RCC 7860 (cell line): ENCODE measurements at regions not wholly inside any gene's neighbourhood (a gene's known extent, or its start where the extent isn't known, plus 50 kb on each side); places are given as distances from the start of the nearest gene placed in this dataset.

Experiments
- DNase-seq: peaks from one replicate; pipeline ENCODE4 v3.0.0-alpha.2; 2015; ENCODE audit warnings: low spot score
- FAIRE-seq: peaks from 2 replicates; lab custom pipeline; 2012; peaks lifted over from hg19 to GRCh38; lab: Jason Lieb, UNC

DNA sequence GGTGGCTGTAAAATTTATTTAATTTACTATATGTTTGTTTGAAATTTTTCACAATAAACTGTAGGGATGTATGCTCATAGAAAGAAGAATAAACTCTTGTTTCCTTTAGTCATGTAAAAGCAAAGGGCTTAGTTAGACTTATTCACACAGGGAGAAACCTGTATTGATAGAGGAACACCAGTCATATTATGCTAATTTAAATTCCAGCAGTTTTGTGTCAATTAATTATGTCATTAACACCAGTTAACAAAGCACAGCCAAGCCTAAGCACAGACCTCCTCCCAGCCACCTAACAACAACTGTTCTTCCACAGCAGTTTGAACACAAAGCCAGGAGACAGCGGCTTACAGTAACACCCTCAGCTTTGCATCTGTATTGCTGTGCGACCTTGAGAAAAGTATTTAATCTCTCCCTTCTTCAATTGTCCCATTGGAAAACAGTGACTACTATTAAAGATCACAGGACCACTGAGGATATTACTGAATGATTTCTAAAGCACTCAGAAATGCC, 260.8 kb upstream of the RRP15 start:
- DNase-seq = no peak
- no peak for FAIRE-seq

DNA sequence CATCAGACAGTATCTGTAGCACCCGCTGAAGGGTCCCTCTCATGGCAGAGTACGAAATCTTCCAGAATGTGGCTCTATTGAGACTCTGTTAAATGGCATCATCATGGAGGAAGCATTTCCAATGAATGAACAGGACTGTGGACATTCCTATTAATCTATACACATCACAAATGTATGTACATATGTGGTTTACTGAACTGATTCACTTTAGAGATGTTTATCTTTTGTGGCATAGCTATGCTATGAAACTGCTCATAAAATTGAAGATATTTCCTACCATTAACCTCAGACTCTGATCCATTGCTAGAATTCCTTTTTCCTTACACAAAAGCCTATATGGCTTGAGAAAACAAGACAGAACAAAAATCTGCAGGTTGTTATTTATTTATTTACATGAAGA, 259.6 kb upstream of the RRP15 start:
- FAIRE-seq = no peak
- no peak for DNase-seq

DNA sequence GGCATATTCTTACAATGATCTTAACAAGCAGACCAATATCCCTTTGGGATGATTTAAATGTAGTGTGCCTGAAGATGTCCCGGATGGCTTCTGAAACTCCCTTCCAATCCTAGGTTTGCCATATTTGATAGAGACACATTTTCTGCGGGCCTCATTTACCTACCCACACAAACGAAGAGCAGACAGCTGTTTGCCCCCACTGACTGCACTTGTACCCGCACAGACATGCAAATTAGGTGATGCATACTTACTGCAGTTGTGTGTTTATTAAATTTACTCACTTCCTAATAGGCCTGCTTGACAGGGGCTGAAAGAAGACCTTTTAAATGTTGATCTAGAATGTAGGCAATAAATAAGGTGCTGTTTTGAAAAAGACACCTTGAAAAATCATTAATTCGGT, 257.9 kb upstream of the RRP15 start:
- FAIRE-seq (no peak), DNase-seq (no peak)

DNA sequence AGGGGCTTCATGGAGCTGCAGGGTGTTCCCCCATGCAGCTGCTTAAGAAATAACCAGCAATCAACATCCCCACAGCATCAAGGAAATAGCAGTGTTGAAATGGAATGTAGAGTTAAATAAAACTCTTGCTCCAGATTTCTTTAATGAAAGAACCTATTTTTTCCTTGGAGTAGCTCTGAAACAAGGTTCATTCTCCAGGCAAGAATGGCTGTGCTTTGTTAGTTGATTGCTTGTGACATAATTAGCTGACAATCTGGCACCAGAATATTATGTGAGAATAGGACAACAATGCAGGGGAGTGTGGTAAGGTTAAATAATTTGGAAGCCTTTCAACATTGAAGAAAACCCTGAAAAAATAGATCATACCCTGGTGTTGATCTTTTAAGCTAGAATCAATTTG, 254.2 kb upstream of the RRP15 start:
- FAIRE-seq (no peak), DNase-seq (no peak)

DNA sequence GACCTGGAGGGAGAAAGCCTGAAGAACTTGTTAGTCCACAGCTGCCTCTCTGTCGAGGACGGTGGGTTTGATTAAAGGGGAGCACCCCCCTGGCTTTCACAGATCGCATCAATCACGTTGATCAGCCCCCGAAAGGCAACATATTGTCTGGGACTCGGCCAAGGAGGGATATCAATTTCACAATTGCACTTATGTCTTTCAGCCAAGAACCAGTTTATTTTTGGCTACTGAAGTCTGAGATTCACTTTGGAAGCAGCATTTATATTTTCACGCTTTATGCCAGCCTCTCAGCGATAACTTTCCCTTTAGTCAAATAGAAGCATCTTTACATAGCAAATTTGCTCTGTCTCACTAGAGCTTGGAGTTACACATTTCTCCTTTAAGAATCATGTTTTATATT, 253.2 kb upstream of the RRP15 start:
- FAIRE-seq = no peak

DNA sequence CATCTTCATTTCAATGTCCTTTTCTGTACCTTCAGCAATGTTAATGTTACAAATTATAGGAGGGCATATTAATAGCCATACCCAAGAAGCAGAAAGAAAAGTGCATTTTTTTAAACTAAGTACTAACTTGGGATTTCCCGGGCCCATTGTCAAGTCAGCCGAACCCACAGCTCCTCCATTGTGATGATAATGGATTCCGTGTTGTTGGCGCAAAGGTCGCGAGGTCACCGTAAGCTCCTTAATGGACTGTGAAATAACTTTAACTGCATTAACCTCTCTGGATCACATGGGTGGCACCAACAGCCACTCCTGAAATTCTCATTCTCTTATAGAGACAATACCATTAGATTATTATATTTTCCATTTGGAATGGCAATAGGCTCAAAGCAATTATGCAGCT, 250.6 kb upstream of the RRP15 start:
- no peak for FAIRE-seq
- no peak for DNase-seq

More for the DNA sequence above, 253.2 kb upstream of the RRP15 start:
- DNase-seq = no peak

DNA sequence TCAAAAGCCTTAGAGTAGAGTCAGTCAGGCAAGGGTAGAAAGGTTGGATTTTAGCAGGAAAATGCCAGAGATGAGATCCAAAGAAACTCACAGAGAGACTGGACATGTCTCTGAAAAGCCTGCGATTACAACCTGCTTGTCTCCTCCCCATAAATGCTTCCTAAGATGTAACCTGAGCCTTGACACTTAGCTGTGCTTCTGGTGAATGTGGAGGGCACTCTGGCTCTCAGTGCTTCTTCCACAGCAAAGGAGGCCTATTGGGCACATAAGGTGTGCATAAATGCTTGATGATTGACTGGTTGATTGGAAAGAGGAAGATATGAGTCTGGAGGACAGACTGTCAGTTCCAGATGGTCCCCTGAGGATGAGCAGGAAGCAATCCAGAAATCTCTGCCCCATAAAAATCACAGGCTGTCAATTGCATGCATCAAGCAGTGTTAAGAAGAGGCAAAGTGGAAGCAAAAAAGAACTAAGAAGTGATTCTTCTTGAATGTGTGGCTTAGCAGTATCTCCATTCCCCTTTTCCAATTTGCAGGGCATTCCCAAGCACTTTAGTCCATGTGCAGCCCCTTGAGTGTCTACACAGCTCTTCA, 236.2 kb upstream of the RRP15 start:
- DNase-seq (no peak), FAIRE-seq (no peak)

DNA sequence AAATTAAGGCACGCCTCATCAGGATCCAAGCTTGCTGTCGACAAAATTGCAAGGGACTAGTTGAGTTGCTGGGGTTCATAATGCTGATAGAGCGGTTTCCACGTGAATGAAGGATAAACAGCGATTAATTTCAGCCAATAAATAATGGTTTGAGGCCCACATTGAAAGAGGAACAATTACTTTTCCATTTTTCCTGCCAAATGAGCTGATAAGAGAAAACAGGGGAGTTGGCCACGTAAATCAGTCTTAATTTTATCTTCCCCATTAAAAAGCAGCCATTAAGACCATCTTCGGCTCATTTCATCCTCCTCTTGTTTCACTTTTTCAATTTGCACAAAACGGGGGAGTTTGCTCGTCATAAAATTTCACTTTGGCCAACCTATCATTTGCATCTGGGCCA, 235.5 kb upstream of the RRP15 start:
- no peak for DNase-seq
- no peak for FAIRE-seq

DNA sequence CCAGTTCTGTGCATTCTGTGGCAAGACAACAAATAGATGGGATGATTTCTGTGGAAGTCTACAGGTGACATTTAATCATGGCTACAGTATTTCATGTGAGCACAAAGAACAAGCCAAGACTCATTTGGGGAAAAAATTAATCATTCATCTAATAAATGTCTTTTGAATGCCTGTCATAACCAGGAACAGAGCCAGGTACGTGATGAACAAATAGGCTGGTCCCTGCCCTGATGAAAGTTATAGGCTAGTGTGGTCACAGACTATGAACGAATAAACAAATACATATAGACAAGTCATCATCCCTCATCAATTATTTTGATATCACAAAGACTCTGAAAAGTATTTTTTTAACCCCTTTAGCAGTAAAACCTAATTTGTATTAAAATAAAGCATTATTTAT, 226.4 kb upstream of the RRP15 start:
- no peak for DNase-seq
- FAIRE-seq = no peak

DNA sequence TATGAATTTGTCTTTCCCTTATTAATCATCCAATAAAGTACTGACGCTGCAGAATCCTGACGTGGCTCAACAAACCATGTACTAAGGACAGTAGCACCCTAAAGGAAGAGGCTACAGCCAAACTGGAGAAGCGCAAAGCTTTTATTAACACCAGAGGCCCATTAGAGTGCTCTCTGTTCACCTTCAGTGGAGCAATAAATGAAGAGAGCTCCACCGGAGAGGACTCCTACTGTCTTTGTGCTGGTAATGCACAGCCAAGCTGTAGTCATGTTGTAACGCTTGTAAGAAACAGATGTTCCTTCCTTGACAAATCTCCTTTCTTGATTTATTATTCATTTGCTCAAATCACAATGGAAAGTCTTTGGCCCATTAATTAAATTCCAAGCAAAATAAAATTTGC, 220.7 kb upstream of the RRP15 start:
- no peak for DNase-seq
- no peak for FAIRE-seq

DNA sequence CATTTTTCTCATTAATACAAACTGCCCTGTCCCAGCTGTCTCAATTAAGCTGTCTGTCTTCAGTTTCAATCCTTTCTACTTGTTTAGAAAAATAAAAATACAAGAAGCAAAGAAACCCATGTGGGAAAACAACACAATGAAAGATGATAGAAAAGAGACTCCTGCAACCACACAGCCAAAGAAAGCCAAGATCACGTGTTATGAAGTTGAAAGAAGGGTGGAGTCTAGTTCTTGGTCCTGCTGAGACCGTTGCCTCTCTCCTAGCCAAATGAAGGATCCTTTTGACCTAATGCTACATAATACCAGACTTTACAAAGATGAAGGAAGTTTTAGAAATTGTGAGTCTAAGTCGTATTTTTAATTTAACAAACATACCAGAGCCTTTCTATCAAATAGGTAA, 218.8 kb upstream of the RRP15 start:
- DNase-seq (no peak), FAIRE-seq (no peak)

DNA sequence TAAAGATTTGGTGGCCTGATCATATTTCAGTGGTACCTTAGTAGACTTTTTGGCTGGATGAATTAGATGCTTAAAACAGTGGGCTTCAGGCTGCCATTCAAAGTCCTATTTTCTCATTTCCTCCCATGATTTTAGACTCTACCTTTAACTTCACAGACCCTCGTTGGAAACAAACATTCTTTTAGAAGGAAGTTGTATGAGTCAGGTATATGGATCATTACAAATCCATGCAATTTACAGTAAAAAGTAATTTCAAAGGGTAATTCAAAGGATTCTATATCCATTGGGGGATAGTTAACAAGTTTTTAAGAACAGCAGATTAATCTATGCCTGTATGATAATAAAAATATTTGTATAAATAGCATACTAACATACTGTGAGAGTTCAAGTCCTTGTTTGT, 216.9 kb upstream of the RRP15 start:
- FAIRE-seq = no peak
- no peak for DNase-seq

DNA sequence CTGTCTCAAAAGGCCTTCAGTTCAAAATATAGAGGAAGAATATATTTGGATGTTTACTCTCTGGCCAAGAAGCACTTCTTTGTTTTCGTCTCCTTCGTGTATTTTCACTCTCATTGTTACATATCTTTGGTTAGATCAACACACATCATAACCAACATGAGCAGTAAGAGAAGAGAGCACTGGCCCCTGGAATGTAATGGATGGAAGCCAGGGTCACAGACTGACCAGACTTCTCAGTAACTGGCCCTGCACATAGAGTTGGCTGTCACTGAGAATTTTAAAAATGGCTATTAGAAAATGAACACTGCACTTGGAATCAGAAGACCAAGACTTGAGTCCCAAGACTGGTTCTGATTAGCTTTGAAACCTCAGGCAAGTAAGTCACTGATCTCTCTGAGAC, 215.9 kb upstream of the RRP15 start:
- FAIRE-seq (no peak), DNase-seq (no peak)

DNA sequence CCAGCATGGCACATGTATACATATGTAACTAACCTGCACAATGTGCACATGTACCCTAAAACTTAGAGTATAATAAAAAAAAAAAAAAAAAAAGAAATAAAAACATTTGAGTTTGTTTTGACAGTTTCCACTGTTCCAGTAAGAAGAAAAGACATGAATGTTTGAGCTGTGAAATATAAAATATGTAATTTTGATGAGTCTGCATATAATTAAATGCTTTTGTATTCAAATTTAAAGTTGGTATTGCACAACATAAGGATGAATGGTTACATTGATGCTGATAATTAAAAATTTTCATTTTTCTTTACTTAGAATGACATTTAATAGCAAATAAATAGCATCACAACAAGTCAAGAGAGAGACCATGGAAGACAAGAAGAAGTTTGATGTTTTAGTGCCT, 212.0 kb upstream of the RRP15 start:
- FAIRE-seq = no peak
- no peak for DNase-seq

DNA sequence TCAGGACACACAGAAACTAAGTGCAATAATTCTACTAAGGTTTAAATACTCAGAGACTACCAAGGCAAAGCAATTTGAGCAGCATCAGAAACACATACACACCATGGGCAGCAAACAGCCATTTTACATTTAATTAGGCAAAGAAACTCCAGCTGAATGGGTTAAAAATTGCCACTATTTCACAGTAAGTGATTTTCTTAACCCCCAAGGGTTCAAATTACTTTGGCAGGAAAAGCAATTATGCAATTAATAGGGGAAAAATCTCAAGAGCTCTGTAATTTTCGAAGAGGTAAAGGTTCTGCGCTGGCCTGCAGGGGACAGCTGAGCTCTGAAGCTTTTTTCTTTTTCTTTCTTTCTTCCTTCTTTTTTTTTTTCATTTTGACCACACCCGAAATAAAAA, 206.2 kb upstream of the RRP15 start:
- no peak for FAIRE-seq

DNA sequence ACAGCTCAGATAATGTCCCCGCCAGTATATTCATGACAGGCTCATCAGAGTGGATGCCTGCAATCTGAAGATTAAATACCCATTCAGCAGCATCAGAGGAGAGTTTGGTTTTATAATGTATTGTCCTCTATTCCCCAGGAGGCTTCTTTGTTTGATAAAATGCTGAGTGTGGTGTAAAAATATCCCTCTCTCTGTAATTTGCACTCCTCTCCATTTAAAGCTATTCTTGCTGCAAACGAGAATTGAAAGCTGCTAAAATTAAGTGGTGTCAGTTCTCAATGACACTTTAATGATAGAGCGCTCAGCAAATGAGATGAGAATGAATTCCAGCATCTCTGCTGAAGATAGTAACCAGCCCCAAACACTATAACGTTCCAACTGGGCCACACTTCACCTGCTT, 205.7 kb upstream of the RRP15 start:
- FAIRE-seq = no peak

More for the DNA sequence above, 206.2 kb upstream of the RRP15 start:
- no peak for DNase-seq

DNA sequence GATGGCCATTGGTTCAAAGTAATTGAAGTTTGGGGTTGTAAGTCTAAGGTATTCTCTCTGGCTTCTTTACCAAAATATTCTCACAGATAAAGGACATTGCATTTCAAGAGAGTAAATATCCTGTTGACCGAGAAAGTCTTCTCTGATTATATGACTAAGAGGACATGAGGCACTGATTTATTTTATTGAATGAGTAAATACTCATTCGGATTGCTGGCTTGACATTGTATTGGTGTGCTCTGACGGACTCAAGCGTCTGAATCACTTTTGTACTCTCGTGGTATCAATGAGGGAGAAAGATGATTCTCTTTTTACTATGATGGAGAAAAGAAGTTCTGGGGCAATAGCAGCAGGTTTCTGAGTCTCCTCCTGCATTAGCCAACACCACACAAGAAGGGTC, 205.3 kb upstream of the RRP15 start:
- FAIRE-seq = no peak
- no peak for DNase-seq

More for the DNA sequence above, 205.7 kb upstream of the RRP15 start:
- DNase-seq = no peak

DNA sequence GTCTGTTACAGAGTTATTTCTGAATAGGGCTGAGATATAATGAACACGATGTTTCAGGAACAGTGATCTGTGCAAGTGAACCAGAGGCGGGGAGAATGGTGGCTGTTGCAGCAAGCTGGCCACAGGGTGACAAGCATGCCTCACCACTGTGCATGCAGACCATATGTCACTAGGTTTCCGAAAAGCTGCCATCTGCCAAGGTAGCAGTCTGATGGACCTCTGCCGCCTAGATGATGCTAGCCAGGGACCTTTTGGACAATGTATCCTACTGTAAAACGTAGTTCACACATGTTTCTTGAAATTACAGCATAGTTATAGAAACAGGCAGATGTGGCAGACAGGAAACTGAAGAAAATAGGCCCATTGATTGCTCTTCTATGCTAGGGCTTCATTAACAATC, 204.2 kb upstream of the RRP15 start:
- DNase-seq = no peak

DNA sequence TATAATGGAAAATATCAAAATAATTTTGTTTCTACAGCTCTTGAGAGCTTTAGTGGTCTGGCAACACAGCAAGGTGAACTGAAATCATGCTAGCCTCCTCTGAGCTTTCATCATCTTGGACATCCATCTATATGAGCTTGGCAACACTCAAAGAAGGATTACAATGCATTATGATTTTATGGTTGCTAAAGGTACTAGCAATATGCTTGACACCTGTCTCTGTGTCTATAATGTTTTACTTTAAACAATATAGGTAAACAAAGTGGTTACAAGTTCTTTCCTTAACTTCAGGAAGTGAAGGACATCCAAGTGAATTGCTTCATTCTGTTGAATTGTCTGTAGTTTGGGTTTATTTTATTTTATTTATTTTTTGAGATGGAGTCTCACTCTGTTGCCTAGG, 203.7 kb upstream of the RRP15 start:
- FAIRE-seq = no peak
- DNase-seq = no peak

More for the DNA sequence above, 204.2 kb upstream of the RRP15 start:
- no peak for FAIRE-seq

DNA sequence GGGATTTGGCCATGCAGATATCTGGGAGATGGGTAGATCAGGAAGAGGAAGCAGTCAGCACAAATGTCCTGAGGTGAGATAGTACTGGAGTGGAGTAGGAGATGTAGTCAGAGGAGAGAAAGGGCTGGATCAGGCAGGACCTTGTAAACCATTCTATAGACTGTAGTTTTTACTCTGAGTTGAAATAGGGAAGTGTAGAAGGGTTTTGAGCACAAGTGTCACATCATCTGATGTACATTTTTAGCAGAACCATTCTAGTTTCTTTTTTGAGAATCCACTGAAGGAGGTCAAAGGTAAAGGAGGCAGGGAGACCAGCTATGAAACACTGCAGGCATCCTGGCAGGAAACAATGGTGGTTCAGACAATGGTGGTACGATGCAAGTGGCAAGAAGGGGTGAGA, 194.6 kb upstream of the RRP15 start:
- DNase-seq (no peak), FAIRE-seq (no peak)

DNA sequence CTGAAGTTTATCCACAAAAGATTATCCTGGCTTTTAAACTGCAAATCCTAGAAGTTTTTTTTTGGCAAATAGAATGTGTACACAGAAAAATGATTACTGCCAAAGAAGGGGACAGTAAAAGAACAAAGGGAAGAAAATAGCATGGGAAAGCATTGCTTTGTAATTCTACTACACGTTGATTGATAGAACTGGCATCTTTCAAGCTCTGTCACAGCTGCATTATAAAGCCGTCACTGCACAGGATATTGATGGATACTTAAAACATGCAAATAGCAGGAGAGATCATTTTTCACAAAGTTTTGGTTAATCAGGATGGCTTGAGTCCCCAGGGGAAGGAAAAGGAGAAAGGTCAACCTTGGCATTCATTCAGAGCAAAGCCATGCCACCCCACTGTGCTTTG, 183.7 kb upstream of the RRP15 start:
- DNase-seq (no peak), FAIRE-seq (no peak)

DNA sequence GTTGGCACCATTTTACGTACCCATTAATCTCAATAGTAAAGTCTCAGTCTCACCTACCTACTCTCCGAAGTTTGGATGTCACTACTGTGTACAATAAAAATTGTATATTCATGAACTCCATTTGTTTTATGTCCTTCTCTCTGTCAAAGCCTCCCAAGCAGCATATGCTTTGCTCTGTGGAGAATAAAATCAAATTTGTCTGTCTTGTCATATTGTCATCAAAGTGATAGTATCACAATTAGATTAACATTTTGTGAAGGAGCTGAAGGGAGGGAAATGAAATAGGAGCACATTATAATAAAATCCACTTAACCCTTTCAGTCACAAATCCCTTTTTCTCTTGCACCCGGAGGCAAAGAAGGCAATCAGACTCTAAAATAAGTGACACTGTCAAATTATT, 177.1 kb upstream of the RRP15 start:
- no peak for DNase-seq
- FAIRE-seq = no peak

DNA sequence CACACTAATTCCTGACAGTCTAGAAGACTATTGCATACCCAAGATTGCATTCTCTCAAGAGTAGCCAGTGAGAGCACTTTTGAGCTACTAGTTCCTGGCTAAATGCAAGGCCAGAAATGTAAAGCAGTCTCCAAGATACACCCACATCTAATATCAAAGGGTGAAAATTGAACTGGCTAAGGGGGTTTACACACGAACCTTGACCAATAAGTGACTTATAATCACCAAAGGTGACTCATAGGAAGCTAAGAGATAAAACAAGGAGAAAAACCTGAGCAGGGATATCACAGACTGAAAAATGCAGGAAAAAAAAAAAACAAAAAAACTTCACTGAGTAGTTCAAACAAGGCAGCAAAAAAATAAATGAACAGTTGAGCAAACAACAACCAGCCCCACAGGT, 172.2 kb upstream of the RRP15 start:
- FAIRE-seq (no peak), DNase-seq (no peak)
